DOHH2 (cell line): ENCODE measurements at regions not wholly inside any gene's neighbourhood (a gene's known extent, or its start where the extent isn't known, plus 50 kb on each side); places are given as distances from the start of the nearest gene placed in this dataset.

Experiments
- H3F3A ChIP-seq: fragments of 200-600 bp; sonication (generic), shearing (Covaris generic); 2 replicates; pipeline ENCODE4 v1.6.0; 2016; ENCODE audit warnings: antibody characterized with exemption, mild to moderate bottlenecking; ENCODE audit not compliant: control insufficient read depth, insufficient read depth
- H3K27ac ChIP-seq: fragments of 200-600 bp; sonication (generic); 2 replicates; pipeline ENCODE4 v1.5.1; 2014; ENCODE audit warnings: low read depth, mild to moderate bottlenecking, low read length, moderate library complexity
- H3K27me3 ChIP-seq: fragments of 200-600 bp; sonication (generic); 2 replicates; pipeline ENCODE4 v1.6.1; 2014; ENCODE audit warnings: mild to moderate bottlenecking, low read length, mixed read lengths; ENCODE audit not compliant: control insufficient read depth
- H3K36me3 ChIP-seq: fragments of 200-600 bp; sonication (generic); 2 replicates; pipeline ENCODE4 v1.6.1; 2014; ENCODE audit warnings: mild to moderate bottlenecking, low read length, moderate library complexity, mixed read lengths; ENCODE audit not compliant: control insufficient read depth
- H3K4me1 ChIP-seq: fragments of 200-600 bp; sonication (generic); 2 replicates; pipeline ENCODE4 v1.6.1; 2014; ENCODE audit warnings: mild to moderate bottlenecking, low read length, mixed read lengths; ENCODE audit not compliant: control insufficient read depth
- H3K4me2 ChIP-seq: fragments of 200-600 bp; sonication (generic); 2 replicates; pipeline ENCODE4 v1.6.0; 2014; ENCODE audit warnings: mild to moderate bottlenecking, low read length, moderate library complexity
- H3K4me3 ChIP-seq: fragments of 200-600 bp; sonication (generic); 2 replicates; pipeline ENCODE4 v1.5.1; 2014; ENCODE audit warnings: mild to moderate bottlenecking, low read length, mixed read lengths
- H3K79me2 ChIP-seq: fragments of 200-600 bp; sonication (generic); 2 replicates; pipeline ENCODE4 v1.6.1; 2014; ENCODE audit warnings: mild to moderate bottlenecking, low read length, mixed read lengths; ENCODE audit not compliant: control insufficient read depth
- H3K9me2 ChIP-seq: fragments of 200-600 bp; sonication (generic); replicated peaks from 2 replicates; pipeline ENCODE4 v1.6.1; 2014; ENCODE audit warnings: mild to moderate bottlenecking, low read length, mixed read lengths; ENCODE audit not compliant: control insufficient read depth
- H3K9me3 ChIP-seq: fragments of 200-600 bp; sonication (generic); 2 replicates; pipeline ENCODE4 v1.6.1; 2014; ENCODE audit warnings: antibody characterized with exemption, low read length, mixed read lengths; ENCODE audit not compliant: control insufficient read depth, insufficient read depth
- H4K20me1 ChIP-seq: fragments of 200-600 bp; sonication (generic); 2 replicates; pipeline ENCODE4 v1.6.0; 2014; ENCODE audit warnings: low read depth, mild to moderate bottlenecking, antibody characterized with exemption, low read length, moderate library complexity; ENCODE audit not compliant: control insufficient read depth, insufficient read depth
- EZH2phosphoT487 ChIP-seq: fragments of 200-600 bp; sonication (generic); IDR thresholded peaks from 2 replicates; pipeline ENCODE4 v1.6.1; 2017; ENCODE audit warnings: borderline replicate concordance, mild to moderate bottlenecking, antibody characterized with exemption, low read length, moderate library complexity, mixed read lengths
- TF ChIP-seq, protein P1 (sequence below): fragments of 200-600 bp; sonication (generic); IDR thresholded peaks from one replicate; pipeline ENCODE4 v1.5.1; 2014; ENCODE audit warnings: antibody characterized with exemption, mild to moderate bottlenecking, low read depth, low read length; ENCODE audit not compliant: poor library complexity, severe bottlenecking

DNA sequence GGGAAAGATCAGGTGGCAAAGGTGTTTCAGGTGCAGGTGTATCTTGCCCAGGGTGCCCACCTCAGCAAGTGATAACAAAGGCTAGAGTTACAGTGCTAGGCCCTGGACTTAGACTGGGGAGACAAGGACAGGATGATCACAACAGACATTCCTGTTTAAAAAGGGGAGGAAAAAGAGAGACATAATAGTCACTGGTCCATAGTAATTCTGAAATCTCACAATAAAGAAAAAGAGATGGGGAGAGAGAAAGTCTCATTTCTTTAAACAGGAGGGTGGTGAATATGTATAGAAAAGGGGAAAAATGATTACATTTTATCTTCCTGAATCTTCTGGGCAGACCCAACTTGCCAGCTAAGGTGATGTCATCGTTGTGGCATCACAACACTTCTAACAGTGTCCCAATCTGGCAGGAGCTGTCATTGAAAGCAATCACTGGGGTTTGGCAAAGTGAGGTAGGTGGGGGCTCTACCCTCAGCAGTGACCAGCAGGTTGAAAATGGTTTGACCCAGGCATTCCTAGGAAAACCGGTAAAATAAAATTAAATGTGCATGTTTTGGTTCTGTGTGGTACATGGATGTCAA lies 99.5 kb downstream of the ZNF621 start:
- Histone ChIP-seq H3K27ac (no peak overlapping the region), H3K4me2 (no peak overlapping the region), H3K4me1 (no peaks in the 10 kb centered on the region), H3F3A (no peaks in the 10 kb centered on the region), H3K27me3 (no peaks in the 10 kb centered on the region), H3K9me2 (no peaks in the 10 kb centered on the region), H4K20me1 (no peaks in the 10 kb centered on the region), H3K36me3 (no peaks in the 10 kb centered on the region), H3K79me2 (no peaks in the 10 kb centered on the region), H3K9me3 (peaks cover 18% of the 10 kb centered on the region), H3K4me3 (no peak overlapping the region)
- no peak for TF ChIP-seq EZH2phosphoT487
- TF ChIP-seq, protein P1, sequence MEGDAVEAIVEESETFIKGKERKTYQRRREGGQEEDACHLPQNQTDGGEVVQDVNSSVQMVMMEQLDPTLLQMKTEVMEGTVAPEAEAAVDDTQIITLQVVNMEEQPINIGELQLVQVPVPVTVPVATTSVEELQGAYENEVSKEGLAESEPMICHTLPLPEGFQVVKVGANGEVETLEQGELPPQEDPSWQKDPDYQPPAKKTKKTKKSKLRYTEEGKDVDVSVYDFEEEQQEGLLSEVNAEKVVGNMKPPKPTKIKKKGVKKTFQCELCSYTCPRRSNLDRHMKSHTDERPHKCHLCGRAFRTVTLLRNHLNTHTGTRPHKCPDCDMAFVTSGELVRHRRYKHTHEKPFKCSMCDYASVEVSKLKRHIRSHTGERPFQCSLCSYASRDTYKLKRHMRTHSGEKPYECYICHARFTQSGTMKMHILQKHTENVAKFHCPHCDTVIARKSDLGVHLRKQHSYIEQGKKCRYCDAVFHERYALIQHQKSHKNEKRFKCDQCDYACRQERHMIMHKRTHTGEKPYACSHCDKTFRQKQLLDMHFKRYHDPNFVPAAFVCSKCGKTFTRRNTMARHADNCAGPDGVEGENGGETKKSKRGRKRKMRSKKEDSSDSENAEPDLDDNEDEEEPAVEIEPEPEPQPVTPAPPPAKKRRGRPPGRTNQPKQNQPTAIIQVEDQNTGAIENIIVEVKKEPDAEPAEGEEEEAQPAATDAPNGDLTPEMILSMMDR, result no peak

DNA sequence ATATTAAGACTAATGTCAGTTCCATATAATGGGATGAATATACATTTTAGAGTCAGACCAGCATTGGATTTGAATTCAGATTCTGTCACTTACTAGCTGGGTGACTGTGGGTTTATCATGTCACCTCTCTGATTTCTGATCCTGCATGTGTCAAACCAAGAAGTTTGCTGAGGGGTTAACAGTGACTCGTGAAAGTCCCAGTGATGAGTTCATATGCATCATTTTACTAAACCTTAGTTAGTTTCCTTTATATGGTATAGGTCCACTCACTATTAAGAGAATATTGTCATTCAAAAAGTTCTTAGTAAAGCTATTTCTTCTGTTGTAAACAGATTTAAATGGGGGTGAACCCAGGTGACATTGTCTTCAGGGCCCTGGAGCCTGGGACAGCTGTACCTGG lies 102.3 kb downstream of the ZNF621 start:
- no peaks in the 10 kb centered on the region for H4K20me1 ChIP-seq
- H3K9me3 ChIP-seq, result peaks cover 19% of the 10 kb centered on the region
- H3K27ac ChIP-seq, result no peak overlapping the region
- no peaks in the 10 kb centered on the region for H3K36me3 ChIP-seq
- no peaks in the 10 kb centered on the region for H3K4me1 ChIP-seq
- no peaks in the 10 kb centered on the region for H3K79me2 ChIP-seq
- H3K4me2 ChIP-seq, result no peak overlapping the region
- H3F3A ChIP-seq, result no peaks in the 10 kb centered on the region
- H3K9me2 ChIP-seq, result no peaks in the 10 kb centered on the region
- TF ChIP-seq, protein P1, result no peak
- no peak for TF ChIP-seq EZH2phosphoT487
- H3K4me3 ChIP-seq, result no peak overlapping the region
- H3K27me3 ChIP-seq, result no peaks in the 10 kb centered on the region

DNA sequence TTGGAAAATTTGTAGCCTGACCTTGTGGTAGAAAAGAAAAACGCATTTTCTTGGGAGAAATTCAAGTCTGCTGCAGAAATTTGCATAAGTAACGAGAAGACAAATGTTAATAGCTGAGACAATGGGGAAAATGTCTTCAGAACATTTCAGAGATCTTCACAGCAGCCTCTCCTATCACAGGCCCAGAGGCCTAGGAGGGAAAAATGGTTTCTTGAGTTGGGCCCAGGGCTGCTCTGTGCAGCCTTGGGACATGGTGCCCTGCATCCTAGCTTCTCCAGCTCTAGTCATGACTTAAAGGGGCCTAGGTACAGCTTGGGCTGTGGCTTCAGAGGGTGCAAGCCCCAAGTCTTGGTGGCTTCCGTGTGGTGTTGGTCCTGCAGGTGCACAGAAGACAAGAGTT lies 104.2 kb downstream of the ZNF621 start:
- Histone ChIP-seq H3K79me2 (no peaks in the 10 kb centered on the region), H3K4me3 (no peak overlapping the region), H3K9me2 (no peaks in the 10 kb centered on the region), H4K20me1 (no peaks in the 10 kb centered on the region), H3K27me3 (no peaks in the 10 kb centered on the region), H3K27ac (no peak overlapping the region), H3K4me2 (no peak overlapping the region), H3F3A (no peaks in the 10 kb centered on the region), H3K9me3 (peaks cover 8% of the 10 kb centered on the region; the same call in 1 of the 2 replicates), H3K4me1 (no peaks in the 10 kb centered on the region), H3K36me3 (no peaks in the 10 kb centered on the region)
- TF ChIP-seq, protein P1, result no peak
